Left colon (tissue), 2 donors: ENCODE measurements at regions not wholly inside any gene's neighbourhood (a gene's known extent, or its start where the extent isn't known, plus 50 kb on each side); places are given as distances from the start of the nearest gene placed in this dataset.
A peak's percentile ranks its signal among the peaks of the same experiment; 100 is the strongest.

Experiments
- ATAC-seq: fragments of 200-7000 bp; cut with Tn5 transposase; one replicate; pipeline ENCODE4 v1.9.1; 2020; ENCODE audit warnings: mild to moderate bottlenecking, moderate library complexity
- DNase-seq, 2 donors: peaks; one replicate each; pipeline ENCODE4 v3.0.0-alpha.2; 2020
- intact Hi-C, 2 donors: fragments of 100-400 bp; cut with DNase I in 1 of 2; cut with micrococcal nuclease in 1 of 2; formaldehyde crosslinking; loops; one replicate each; pipeline versions ENCODE4 v1.11.2 to v1.14.0; 2022; cut with DNase I, micrococcal nuclease
- donor health status: DM: no; HTN: no; CAD: no.
- donor health status: DM: yes; HTN: yes; CAD: no.

- no peak for ATAC-seq
- intact Hi-C loops = loop anchor here (5.0 to 10.0 kb wide), 2 partner anchors 293 to 300 kb away; partner anchors contain the start of gene PDGFRA (in 1 of the 2)
- DNase-seq = no peak
Measured at GRCh38 chr4:53924333-53925049, 139.9 kb downstream of the CHIC2 start.

- ATAC-seq (no peak), DNase-seq (no peak)
- intact Hi-C loops = loop anchor here in 1 of 2 donors (10.0 kb wide), 1 partner anchor 301 kb away; the partner anchor contains the start of gene PDGFRA
Measured at GRCh38 chr4:53923921-53924320, 140.5 kb downstream of the CHIC2 start.

- intact Hi-C loops = loop anchor here in 1 of 2 donors (10.0 kb wide), 1 partner anchor 303 kb away; the partner anchor contains the start of gene PDGFRA
- ATAC-seq (no peak), DNase-seq (no peak)
Measured at GRCh38 chr4:53921856-53922255, 142.5 kb downstream of the CHIC2 start.

- ATAC-seq (no peak), DNase-seq (no peak)
- intact Hi-C loops = loop anchor here in 1 of 2 donors (10.0 kb wide), 1 partner anchor 304 kb away; the partner anchor contains the start of gene PDGFRA
Measured at GRCh38 chr4:53920883-53921282, 143.5 kb downstream of the CHIC2 start.

- intact Hi-C loops = loop anchor here in 1 of 2 donors (10.0 kb wide), 1 partner anchor 305 kb away; the partner anchor contains the start of gene PDGFRA
- ATAC-seq = no peak
Measured at GRCh38 chr4:53920116-53920515, 144.3 kb downstream of the CHIC2 start.

GRCh38 chr4:53919535-53919934 lies 144.9 kb downstream of the CHIC2 start:
- intact Hi-C loops = no loop called here
- DNase-seq = no peak
- no peak for ATAC-seq

More at GRCh38 chr4:53920116-53920515, 144.3 kb downstream of the CHIC2 start:
- DNase-seq = no peak

- no peak for DNase-seq
- intact Hi-C loops = no loop called here
- ATAC-seq = no peak
Measured at GRCh38 chr4:53917729-53918128, 146.7 kb downstream of the CHIC2 start.

GRCh38 chr4:53916431-53916889 lies 147.9 kb downstream of the CHIC2 start:
- intact Hi-C loops = no loop called here
- no peak for ATAC-seq
- no peak for DNase-seq

GRCh38 chr4:53914313-53915016 lies 149.9 kb downstream of the CHIC2 start:
- no peak for DNase-seq
- no peak for ATAC-seq
- intact Hi-C loops = no loop called here

GRCh38 chr4:53913771-53914170 lies 150.6 kb downstream of the CHIC2 start:
- intact Hi-C loops = no loop called here
- DNase-seq = no peak
- ATAC-seq = no peak

GRCh38 chr4:53912766-53913497 lies 151.5 kb downstream of the CHIC2 start:
- no peak for DNase-seq
- ATAC-seq = no peak
- intact Hi-C loops = no loop called here

GRCh38 chr4:53908661-53909078 lies 155.7 kb downstream of the CHIC2 start:
- intact Hi-C loops = loop anchor here in 1 of 2 donors (10.0 kb wide), 1 partner anchor 316 kb away; the partner anchor contains the start of gene PDGFRA
- ATAC-seq = peak; percentile 92
- DNase-seq = no peak

GRCh38 chr4:53907772-53908171 lies 156.6 kb downstream of the CHIC2 start:
- intact Hi-C loops = loop anchor here in 1 of 2 donors (10.0 kb wide), 1 partner anchor 317 kb away; the partner anchor contains the start of gene PDGFRA
- ATAC-seq (no peak), DNase-seq (no peak)

GRCh38 chr4:53906606-53907190 lies 157.7 kb downstream of the CHIC2 start:
- intact Hi-C loops = loop anchor here in 1 of 2 donors (10.0 kb wide), 1 partner anchor 318 kb away; the partner anchor contains the start of gene PDGFRA
- DNase-seq (no peak), ATAC-seq (no peak)

- DNase-seq (peak in 1 of 2 donors; percentile 27), ATAC-seq (peak; percentile 64)
- intact Hi-C loops = loop anchor here in 1 of 2 donors (10.0 kb wide), 1 partner anchor 319 kb away; the partner anchor contains the start of gene PDGFRA
Measured at GRCh38 chr4:53905941-53906377, 158.4 kb downstream of the CHIC2 start.

- ATAC-seq (no peak), DNase-seq (no peak)
- intact Hi-C loops = loop anchor here in 1 of 2 donors (10.0 kb wide), 1 partner anchor 319 kb away; the partner anchor contains the start of gene PDGFRA
Measured at GRCh38 chr4:53905276-53905940, 159.0 kb downstream of the CHIC2 start.

- DNase-seq (no peak), ATAC-seq (no peak)
- intact Hi-C loops = loop anchor here in 1 of 2 donors (10.0 kb wide), 1 partner anchor 322 kb away; the partner anchor contains the start of gene PDGFRA
Measured at GRCh38 chr4:53902786-53903185, 161.6 kb downstream of the CHIC2 start.

GRCh38 chr4:53900271-53900649 lies 164.1 kb downstream of the CHIC2 start:
- ATAC-seq = no peak
- DNase-seq = no peak
- intact Hi-C loops = loop anchor here in 1 of 2 donors (10.0 kb wide), 1 partner anchor 325 kb away; the partner anchor contains the start of gene PDGFRA
